CD4-positive, alpha-beta T cell treated with Interleukin-17A for 1 hour (primary cell): ENCODE measurements at regions not wholly inside any gene's neighbourhood (a gene's known extent, or its start where the extent isn't known, plus 50 kb on each side); places are given as distances from the start of the nearest gene placed in this dataset.

Experiments used
- DNase-seq: peaks from one replicate; pipeline ENCODE4 v3.0.0-alpha.2; 2020

DNA sequence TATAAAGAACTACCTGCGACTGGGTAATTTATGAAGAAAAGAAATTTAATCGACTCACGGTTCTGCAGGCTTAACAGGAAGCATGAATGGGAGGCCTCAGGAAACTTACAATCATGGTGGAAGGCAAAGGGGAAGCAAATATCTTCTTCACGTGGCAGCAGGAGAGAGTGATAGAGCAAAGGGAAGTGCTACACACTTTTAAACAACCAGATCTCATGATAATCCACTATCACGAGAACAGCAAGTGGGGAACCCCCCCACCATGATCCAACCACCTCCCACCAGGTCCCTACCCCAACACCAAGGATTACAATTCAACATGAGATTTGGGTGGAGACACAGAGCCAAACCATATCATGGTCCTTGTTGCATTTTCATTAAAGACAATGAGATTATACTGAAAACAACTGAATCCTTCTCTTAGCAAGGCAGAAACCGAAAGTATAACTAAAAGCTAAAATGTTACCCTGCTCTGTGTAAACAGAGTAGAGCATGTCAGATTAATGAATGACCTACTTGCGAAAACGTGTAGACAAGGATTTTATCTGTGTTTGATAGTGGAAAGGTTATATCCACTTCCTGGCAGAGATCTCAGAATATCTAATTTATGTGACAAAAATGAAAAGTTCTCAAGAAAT, 60.1 kb upstream of the RBBP8 start:
- no peak for DNase-seq

DNA sequence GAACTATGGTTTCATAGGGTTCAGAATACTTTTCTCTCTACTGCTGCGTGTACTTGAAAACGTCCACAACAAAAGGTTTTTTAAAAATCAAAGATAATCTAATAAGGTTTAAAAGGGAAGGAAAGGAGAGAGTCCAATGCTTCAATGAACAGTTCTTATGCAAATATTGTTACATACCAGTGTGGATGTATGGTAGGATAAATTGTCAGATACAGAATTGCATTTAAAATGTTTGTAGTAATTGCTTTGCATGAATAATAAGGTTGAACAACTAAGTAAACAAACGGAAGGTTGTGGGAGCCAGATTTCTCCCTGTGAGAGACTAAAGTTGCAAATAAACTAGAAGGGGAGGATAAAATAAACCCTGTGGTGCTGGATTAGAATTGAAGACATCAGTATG, 53.8 kb upstream of the RBBP8 start:
- DNase-seq: no peak

DNA sequence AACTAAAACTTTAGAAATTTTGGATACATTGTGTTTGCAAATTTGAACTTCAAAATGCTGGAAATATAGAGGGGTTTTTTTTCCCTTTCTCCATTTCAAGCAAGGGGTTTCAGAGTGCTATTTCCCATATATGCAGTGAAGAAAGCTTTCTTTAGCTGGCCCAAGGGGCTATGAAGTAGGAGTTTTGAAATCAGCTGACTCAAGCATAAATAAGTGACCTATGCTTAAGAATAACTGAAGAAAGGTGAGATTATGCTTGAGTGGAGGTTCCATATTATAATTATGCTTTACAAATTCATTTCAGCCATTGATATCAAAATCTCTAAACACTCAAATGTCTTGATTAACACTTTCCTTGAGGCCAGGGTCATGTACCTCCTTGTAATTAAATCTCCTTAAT, 51.0 kb upstream of the RBBP8 start:
- DNase-seq: no peak

DNA sequence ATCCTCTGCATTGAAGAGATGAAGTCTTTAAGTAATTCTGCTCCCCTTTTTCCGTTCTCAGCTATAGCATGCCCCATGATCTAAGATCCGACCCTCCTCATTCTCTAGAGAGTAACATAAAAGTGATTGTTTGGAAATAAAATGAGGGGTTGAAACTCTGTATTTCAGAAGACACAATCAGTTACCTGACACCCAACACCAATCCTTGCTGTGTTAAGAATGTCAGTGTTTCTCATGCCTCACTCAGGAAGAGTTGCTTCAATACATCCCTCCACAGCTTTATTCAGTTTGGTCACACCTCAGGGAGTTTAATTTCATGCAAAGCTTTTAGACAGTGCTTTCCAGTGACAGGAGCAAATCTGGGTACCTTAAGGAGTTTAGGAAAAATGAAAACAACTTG, 49.9 kb upstream of the RBBP8 start:
- no peak for DNase-seq
